Superior temporal gyrus (tissue), 1 donor: ENCODE measurements at regions not wholly inside any gene's neighbourhood (a gene's known extent, or its start where the extent isn't known, plus 50 kb on each side); places are given as distances from the start of the nearest gene placed in this dataset.
"Not testable (repeated sequence)": the region's sequence is repeated elsewhere in the genome, so short reads cannot be mapped to it uniquely, and the experiment has no call there.

Experiments
- DNase-seq: peaks from one replicate; pipeline ENCODE4 v3.0.0-alpha.2; 2016; ENCODE audit errors: extremely low spot score

- DNase-seq: no peak
Observed at GRCh38 chr10:28444031-28444430, 88.9 kb upstream of the WAC start.

GRCh38 chr10:28445516-28445915 lies 87.4 kb upstream of the WAC start:
- DNase-seq: no peak

DNA sequence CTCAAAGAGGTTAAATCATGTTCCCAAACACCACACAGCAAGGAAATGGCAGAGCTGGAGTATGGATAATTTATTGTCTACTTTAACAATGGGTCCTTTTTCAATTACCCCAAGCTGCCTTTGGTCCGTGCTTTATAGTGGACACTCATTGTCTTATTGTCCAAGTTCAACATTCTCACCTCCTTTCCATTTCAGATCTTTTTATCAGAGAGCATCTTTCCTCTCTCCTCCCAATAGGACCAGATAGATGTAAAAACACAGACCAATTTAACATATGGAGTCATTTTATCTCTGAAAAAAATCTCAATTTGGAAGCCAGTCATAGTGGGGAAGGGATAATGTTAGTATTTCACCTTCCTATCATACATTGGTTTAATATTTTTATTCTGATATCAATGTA lies 83.5 kb upstream of the WAC start:
- no peak for DNase-seq

DNA sequence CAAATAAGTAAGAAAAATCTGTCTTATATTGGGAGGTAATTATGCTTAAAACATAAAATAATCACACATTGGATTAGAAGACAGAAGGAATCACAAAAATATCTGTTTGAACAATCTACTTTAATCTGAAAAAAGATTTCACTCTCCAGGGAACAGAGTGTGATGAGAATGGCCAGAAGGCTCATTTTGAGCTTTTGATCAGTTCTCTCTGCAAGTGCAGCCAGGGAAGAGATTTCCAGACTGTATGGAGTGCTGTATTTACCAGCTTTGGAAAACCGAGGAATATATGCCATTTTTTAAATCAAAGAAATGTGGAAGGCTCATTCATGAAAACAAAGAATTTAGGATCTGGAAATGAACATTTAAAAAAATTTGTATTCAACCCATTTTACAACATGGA lies 83.0 kb upstream of the WAC start:
- DNase-seq: peak; percentile 45

DNA sequence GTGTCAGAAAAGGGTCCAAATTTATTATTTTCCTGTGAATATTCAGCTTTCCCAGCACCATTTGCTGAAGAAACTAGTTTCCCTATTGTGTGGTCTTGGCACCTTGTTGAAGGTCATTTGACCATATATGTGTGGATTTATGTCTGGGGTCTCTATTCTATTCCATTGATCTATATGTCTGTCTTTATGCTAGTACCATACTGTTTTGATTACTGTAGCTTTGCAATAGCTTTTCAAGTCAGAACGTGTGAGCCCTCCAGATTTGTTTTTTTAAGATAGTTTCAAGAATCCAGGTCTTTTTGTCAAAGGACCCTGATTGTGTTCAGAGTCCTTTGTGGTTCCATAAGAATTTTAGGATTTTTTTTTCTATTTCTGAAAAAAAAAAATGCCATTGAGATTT lies 79.0 kb upstream of the WAC start:
- no peak for DNase-seq

GRCh38 chr10:28457110-28457509 lies 75.8 kb upstream of the WAC start:
- no peak for DNase-seq

- DNase-seq: not testable (repeated sequence)
Observed at GRCh38 chr10:28457873-28458272, 75.0 kb upstream of the WAC start.

- no peak for DNase-seq
Observed at GRCh38 chr10:28459453-28460144, 73.3 kb upstream of the WAC start.

DNA sequence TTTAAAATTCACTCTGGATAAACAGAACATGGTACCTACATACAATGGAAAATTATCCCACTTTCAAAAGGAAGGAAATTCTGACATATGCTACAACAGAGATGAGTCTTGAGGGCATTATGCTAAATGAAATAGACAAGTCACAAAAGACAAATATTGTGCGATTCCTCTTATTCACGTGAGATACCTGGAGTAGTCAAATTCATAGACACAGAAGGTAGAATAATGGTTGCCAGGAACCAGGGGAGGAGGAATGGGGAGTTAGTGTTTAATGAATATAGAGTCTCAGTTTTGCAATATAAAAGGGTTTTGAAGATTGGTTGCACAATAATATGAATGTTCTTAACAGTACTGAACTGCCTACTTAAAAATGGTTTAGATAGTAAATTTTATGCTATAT lies 69.8 kb upstream of the WAC start:
- no peak for DNase-seq

DNA sequence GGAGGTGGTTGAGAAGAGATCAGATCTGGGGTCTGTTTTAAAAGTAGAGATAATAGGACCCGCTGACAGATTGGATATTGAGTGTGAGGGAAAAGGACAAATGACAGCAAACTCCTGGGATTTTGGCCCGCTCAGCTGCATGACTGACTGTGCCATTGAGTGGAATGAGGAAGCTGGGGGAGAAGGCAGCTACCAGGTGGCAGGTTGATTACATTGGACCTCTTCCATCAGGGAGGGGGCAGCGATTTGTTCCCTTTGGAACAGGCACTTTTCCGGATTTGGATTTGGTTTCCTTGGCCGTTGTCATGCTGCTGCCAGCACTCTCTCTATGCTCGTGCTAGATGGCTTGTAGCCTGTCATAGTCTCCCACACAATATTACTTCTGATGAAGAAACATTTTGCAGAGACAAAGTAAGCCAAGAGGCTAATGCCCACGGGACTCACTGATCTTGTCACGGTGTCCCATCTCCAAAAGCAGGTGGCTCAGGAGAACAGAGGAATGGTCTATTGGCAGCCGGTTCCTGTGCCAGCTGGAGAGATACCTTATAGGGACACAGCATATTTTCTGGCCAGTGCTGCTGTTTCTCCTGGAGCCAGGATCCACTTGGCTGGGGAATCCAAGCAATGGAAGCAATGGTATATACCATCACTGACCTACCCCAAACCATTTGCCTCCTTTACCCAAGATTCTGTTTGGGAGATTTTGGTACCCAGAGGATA lies 69.1 kb upstream of the WAC start:
- DNase-seq: no peak

GRCh38 chr10:28467615-28468014 lies 65.3 kb upstream of the WAC start:
- no peak for DNase-seq

- DNase-seq: no peak
Observed at GRCh38 chr10:28468707-28469483, 64.0 kb upstream of the WAC start.

DNA sequence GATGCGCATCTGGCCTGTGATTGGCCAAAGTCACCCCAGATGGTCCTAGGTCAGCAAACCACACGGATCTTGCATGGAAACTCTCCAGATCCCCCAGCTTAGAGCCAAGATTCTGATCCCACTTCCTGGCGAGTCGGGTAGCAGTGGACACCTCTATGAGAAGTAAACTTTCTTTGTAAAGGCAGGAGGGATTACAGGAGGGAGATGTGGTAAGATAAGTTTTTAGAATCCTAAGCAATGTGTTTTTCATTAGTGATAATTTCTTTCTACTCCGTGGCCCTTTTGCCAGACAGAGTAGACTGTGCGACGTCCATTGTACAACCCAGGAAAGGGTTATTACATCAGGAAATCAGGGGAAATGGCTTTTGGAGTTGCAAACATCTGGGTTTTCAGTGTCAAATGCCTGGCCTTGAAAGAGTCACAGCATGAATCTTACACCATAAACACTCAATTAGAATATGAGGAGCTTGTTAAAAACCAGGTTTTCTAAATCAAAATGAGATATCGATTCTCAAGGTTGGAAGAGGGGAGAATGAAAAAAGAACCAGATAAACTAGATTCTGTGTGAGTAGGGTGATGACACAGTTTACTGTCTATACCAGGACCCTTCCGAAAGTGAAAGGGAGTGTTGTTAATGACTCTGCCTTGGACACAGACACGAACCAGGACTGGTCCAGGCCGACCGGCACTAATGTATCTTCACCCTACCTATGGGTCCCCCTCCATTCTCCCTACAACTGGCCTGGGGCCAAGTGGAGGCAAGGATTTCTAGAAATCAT lies 61.9 kb upstream of the WAC start:
- DNase-seq: no peak

DNA sequence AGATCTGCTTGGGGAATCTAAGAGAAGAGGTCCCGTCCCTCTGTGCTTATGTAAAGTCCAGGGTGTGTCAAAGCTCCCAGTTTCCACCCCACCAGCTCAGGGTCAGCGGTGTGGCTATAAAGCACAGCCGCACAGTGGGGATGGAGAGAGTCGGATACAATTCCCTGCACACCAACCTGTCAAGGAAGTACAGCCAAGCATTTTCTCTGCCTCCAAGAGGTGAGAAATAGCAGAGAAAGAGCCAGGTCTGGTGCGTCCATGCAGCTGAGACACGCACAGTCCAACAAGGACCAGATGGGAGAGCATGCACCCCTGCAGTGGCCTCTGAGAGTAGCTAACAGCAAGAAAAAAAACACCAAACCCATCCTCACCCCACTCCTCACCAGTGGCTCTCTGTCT lies 61.3 kb upstream of the WAC start:
- no peak for DNase-seq

DNA sequence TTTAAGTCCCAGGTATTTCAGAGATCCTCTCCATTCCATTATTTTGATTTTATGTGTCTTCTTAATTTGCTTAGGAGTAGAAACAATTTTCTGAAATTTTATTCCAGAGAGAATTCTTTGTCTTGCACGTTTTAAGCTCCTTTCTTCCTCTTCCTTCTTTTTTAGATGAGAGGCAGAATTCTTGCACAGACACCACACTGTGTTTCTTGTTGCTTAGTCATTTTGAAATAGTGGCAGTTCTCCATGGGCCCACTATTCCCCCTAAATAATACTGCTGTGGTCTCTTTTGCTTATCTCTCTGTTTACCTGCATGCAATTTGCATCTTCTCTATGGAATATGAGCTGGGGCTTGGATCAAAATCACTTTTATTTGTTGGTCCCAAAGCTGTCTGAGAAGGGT lies 54.3 kb upstream of the WAC start:
- no peak for DNase-seq

- DNase-seq: no peak
Observed at GRCh38 chr10:28479425-28479865, 53.5 kb upstream of the WAC start.

GRCh38 chr10:28479927-28480627 lies 52.8 kb upstream of the WAC start:
- no peak for DNase-seq

- DNase-seq: peak; percentile 29
Observed at GRCh38 chr10:28480628-28480965, 52.3 kb upstream of the WAC start.

- DNase-seq: not testable (repeated sequence)
Observed at GRCh38 chr10:28481346-28481745, 51.6 kb upstream of the WAC start.

DNA sequence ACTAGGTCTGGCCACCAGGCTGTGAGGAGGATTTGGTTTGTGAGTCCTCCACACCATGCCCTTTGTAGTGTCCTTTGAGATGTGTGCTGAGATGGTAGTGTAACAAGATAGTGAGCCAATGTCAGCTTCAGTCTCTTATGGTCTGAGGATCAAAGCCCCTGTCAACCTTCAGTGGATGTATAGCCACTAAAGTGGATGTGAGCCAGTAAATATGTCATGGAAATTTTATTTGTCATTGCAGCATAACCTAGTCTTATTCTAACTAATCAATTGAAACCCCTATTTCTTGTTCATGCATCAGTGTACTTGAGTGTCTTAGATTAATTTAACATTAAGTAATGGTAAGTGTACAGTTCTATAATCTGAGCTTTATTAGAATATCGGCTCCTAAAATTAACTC lies 51.0 kb upstream of the WAC start:
- DNase-seq: no peak
